Vagina (tissue), 2 donors: ENCODE measurements at regions not wholly inside any gene's neighbourhood (a gene's known extent, or its start where the extent isn't known, plus 50 kb on each side); places are given as distances from the start of the nearest gene placed in this dataset.

Source experiments
- DNase-seq, 2 donors: peaks; one replicate each; pipeline ENCODE4 v3.0.0-alpha.2; 2017; ENCODE audit errors: extremely low spot score in 2 of 2
- H3K27ac ChIP-seq: fragments of 200-600 bp; sonication (generic); one replicate; pipeline ENCODE4 v1.5.1; 2019
- H3K27me3 ChIP-seq: fragments of 200-600 bp; sonication (generic); one replicate; pipeline ENCODE4 v1.5.1; 2019
- H3K36me3 ChIP-seq, 2 donors: fragments of 200-600 bp; sonication (generic); one replicate each; pipeline ENCODE4 v1.5.1; 2017 to 2019
- H3K4me1 ChIP-seq: fragments of 200-600 bp; sonication (generic); one replicate; pipeline ENCODE4 v1.5.1; 2019
- H3K4me3 ChIP-seq, 2 donors: fragments of 200-600 bp; sonication (generic); 1 replicate in 1 of 2; 2 replicates in 1 of 2; pipeline ENCODE4 v1.5.1; 2016 to 2019
- H3K9me3 ChIP-seq: fragments of 200-600 bp; sonication (generic); one replicate; pipeline ENCODE4 v1.5.1; 2019
- CTCF ChIP-seq, 3 experiments: fragments of 450-650 bp in 2 of 3; fragments of 200-600 bp in 1 of 3; sonication (generic) in 1 of 3; IDR thresholded peaks; one replicate each; pipeline ENCODE4 v1.5.1; 2017 to 2019; ENCODE audit warnings: antibody characterized with exemption in 3 of 3, mild to moderate bottlenecking in 2 of 3, moderate library complexity in 2 of 3
- POLR2A ChIP-seq, 2 donors: fragments of 450-650 bp; IDR thresholded peaks; one replicate each; pipeline ENCODE4 v1.6.1; 2017; ENCODE audit warnings: antibody characterized with exemption in 2 of 2, mild to moderate bottlenecking in 2 of 2, moderate library complexity in 2 of 2
- POLR2AphosphoS5 ChIP-seq, 2 donors: sonication (generic); formaldehyde crosslinking; IDR thresholded peaks; one replicate each; pipeline ENCODE4 v1.9.0; 2017; ENCODE audit warnings: antibody characterized with exemption in 2 of 2, mild to moderate bottlenecking in 2 of 2, low read depth in 1 of 2; ENCODE audit not compliant: insufficient read depth in 1 of 2
- intact Hi-C: fragments of 100-400 bp; cut with DNase I; formaldehyde crosslinking; loops from one replicate; pipeline ENCODE4 v1.15.1; 2023

GRCh38 chr2:70011335-70011734, 49.9 kb upstream of the ASPRV1 start:
- intact Hi-C loops, result no loop called here
- TF ChIP-seq CTCF (IDR thresholded peaks at IDR 0.05) (no peak), POLR2AphosphoS5 (IDR thresholded peaks at IDR 0.05; ENCODE audit: insufficient read depth in 1 of 2, low read depth in 1 of 2) (no peak), POLR2A (IDR thresholded peaks at IDR 0.05) (no peak)
- DNase-seq, result peak in 1 of 2 donors; percentile 37

More at GRCh38 chr2:70011335-70011734, 49.9 kb upstream of the ASPRV1 start:
- Histone ChIP-seq H3K4me3 (no peak overlapping the region), H3K36me3 (no peaks in the 10 kb centered on the region), H3K4me1 (no peaks in the 10 kb centered on the region), H3K27me3 (no peaks in the 10 kb centered on the region), H3K27ac (no peak overlapping the region), H3K9me3 (no peaks in the 10 kb centered on the region)
